ENCODE measurements at regions not wholly inside any gene's neighbourhood (a gene's known extent, or its start where the extent isn't known, plus 50 kb on each side); places are given as distances from the start of the nearest gene placed in this dataset.

DNA sequence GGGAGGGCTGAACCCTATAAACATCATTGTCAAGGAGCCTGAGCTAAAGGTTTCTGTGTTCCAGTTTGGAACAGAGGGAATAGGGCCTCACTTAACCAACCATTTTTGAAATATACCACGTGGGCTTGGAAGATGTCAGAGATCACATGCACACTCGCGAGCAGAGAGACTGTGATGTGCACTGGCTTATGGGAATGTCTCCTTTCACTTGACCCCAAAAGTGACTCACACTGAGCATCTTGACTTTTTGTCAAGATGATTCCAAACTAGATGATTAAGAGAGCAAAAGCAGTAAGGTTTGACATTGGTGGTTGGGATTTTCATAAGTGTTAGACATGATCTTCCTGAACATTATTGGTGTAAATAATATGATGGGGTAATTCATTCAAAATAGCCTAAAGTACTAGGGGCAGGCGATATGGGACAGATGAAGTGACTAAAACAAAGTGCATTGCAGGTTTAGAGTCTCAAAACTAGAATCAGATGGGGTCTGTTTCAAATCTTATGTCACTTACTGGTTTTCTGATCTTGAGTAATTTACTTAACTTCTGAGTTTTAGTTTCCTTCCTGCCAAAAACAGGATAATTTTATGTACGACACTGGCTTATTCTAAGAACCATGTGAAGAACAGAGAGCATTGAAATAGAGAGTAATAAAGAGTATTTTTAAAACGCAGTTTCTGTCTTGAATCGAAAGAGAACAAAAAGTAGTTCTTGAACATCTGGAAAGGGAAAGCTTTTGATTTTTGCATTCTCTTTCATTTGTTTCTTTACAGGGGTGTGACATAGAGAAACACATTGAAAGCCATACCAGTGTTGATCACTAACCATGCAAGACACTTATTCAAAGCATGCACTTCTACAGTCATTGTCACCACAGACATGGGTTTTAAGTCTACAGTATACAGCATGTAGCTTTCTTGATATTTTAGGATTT, 383.0 kb downstream of the DIRAS2 start:
- no peak overlapping the region for H3K4me3 ChIP-seq (ENCODE audit: low read depth, low read length)

DNA sequence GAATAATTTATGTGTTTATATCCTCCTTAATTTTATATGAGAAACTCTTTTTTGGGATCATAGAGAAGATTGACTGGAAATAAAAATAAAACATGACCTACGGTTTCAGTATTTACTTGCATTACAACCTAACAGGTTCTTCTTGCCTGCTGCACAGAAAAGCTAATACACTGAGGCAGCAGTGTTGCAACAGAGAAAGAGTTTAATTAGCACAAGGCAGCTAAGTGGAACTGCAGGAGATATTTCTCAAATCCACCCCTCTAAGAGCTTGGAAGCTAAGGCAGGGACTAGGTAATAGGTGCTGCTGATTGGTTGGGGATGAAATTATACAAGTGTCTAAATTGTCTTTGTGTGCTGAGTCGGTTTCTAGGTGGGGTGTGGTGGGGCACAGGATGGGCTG, 380.9 kb downstream of the DIRAS2 start:
- no peak overlapping the region for H3K4me3 ChIP-seq (ENCODE audit: low read depth, low read length)

DNA sequence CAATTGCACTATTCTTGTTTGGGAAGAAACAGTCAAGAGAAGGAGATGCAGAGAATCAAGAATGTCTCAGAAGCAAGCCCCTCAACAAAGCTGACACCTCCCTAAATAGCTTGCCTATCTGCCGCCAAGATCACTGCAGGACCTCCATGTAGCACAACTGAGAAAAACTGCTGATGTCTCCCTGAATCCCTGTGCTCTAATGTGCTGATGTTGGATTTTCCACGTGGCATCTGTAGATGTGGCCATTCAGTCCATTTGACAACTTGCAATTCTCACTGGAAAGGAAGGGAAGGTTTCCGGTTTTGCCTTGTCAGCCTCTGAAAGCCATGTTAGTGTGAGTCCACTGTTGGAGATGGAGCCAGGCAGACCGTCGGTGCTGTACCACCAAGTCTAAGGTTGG, 374.0 kb downstream of the DIRAS2 start:
- H3K4me3 ChIP-seq (ENCODE audit: low read depth, low read length) = no peak overlapping the region

DNA sequence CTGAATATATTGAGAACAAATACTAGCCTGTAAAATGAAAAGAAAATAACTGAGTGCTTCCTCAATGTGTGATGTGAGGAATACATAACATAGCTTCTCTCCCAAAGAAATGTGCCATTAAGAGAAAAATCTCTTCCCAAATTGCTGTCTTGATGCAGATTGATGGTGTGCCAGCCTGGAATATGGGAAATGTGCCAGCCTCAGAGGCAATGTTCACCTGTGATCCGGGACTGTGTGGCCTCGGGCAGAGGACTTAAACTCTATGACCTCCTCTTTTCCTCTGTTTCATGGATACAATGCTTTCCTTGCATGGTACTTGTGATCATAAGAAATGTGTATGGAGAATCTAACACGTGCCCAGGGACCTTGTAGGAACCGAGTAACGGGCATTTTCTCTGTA, 370.9 kb downstream of the DIRAS2 start:
- no peak overlapping the region for H3K4me3 ChIP-seq (ENCODE audit: low read depth, low read length)

DNA sequence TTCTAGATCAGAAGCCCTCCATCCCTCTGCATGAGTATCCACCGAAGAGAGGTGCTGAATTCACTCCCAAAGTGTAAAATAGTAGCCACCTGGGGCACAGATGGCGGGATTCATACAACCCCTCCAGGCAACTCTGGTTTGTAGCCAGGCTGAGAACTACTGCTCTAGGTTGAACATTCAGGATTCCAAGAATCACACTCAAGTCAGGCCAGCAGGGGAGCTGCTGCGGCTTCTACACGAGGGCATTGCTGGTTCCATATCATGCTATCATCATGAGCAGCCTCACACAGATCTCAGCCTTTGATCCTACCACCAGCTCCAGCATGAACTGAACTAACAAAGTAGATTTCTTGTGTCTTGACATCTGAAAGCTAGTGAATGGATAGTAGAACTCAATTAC, 367.9 kb downstream of the DIRAS2 start:
- no peak overlapping the region for H3K4me3 ChIP-seq (ENCODE audit: low read depth, low read length)

DNA sequence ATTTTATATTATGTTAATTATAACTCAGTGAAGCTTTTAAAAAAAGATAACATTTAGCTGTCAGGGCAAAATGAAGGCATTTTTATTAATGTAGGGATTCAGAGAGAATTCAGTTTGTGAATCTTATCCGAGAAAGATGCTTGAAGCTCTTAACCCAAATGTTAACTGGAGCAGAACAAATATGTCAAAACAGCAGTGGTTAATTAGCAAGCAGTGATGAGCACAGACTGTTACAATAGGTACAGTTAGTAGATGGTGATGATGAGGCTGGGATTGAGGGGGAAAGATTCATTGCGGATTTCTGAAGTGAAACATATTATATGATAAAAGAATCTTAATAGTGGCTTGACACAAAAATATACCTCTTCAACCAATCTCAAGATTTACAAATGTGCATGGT, 356.7 kb downstream of the DIRAS2 start:
- no peak overlapping the region for H3K4me3 ChIP-seq (ENCODE audit: low read depth, low read length)

DNA sequence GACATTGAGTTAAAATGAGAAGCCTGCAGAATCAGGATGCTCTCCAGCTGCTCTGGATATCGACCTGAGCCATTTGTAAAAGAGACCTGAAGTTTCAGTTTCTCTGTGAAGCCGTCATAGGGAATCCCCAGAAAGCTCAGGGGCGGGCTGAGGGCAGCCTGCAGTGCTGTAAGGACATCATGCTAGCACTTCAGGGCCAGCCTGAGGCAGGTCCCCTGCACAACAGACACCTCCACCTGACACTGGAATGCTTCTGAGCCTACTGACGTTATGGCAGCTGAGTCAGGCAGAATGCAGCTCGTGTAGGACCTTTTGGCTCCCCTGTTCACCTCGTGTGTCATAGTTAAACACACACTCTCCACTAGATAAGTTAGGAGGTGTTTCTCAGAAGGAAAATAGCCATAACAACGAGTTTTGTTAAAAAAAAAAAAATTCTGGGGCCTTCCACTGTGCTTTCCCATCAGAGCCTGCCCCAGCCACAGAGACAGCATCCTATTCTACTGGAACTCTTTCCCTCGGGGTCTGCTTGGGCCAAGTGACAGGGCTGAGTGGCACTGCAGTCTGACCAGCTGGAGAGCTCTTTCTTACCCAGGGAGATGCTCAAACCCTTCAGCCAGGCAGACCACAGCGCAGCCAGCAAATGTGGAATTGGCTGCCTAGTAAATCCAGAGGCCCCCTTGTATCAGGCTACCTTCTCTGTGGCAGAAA, 354.9 kb downstream of the DIRAS2 start:
- H3K4me3 ChIP-seq (ENCODE audit: low read depth, low read length) = no peak overlapping the region

DNA sequence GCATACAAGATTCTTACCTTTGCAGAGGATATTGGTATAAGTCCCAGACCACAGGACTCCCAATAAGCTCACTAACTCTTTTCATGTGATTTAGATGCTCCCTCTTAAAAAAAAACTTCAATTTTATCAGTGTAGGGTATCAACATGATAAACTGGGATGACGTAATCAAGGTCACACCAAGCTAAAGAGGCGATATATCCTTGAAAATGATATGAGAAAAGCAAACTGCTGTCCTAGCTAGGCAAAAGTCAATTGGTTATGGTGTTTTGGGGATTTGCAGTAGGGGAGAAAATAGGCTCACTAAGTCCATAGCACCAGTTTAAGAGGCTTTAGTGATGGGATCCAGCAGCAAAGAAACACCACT, 354.4 kb downstream of the DIRAS2 start:
- H3K4me3 ChIP-seq (ENCODE audit: low read depth, low read length) = no peak overlapping the region

DNA sequence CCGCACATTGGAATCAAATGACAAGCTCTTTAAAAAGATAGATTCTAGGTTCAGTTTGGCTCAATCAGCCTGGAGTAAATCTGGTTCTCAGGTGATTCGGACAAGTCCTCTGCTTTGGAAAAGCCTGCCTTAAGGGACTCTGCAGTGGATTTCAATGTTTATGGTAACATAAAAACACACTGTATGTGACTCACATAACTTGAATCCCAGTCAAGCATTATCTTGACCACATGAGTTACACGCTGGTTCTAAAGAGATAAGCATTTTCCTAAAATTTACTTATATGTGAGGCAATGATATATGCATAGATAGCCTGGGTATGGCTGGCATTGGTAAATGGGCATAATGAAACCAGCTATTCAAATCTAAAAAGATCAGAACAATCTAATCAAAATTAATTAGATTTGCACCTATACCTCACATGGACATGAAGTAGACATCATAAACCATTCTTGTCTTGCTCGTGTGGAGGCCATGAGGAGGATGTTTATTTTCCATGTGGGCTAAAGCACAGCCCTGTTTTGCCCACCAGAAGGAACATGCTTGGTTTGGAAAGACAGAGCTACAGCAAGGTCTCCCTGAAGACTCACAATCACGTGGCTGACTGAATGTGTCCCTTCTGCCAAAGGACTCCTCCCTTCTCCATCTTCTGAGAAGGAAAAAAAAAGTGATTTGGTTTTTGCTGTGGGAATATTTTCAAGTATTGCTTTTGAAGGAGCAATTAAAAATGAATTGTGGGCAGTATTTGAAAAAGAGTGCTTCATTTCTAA, 351.7 kb downstream of the DIRAS2 start:
- H3K4me3 ChIP-seq (ENCODE audit: low read depth, low read length) = no peak overlapping the region

DNA sequence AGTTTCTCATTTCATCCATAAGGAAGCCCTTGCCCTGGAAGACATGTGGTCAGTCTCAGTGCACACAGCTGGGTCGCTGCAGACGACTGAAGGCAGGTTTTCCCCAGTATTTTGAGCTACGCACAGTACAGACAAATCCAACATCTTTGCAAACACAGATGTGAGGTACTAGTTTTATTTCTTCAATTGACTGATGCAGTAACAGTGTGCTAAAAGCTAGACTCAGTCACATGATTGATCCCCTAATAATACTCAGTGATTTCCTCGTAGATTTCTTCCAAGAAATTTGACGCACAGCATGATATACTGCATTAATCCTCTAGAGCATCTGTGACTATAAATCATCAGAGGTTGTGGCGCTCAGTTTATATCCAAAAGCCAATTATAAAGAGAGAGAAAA, 346.1 kb downstream of the DIRAS2 start:
- no peak overlapping the region for H3K4me3 ChIP-seq (ENCODE audit: low read depth, low read length)

DNA sequence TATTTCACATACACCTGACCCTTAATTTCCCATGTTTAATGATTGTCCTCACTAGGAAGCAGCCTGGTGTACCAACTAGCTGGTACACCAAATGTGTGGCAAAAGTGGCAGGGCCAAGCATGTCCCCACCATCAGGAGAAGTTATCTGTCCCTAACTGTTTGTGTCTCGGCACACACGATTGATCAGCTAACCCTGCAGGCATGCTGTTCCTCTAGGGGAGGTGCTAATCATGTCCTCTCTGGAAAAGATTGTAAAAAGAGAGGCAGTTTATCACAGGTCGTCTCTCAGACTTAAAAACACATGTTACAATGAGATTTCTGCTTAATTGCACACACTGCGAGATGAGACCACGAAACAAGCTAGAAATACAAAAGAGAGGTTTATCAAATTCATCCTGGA, 342.7 kb downstream of the DIRAS2 start:
- H3K4me3 ChIP-seq (ENCODE audit: low read depth, low read length) = no peak overlapping the region

DNA sequence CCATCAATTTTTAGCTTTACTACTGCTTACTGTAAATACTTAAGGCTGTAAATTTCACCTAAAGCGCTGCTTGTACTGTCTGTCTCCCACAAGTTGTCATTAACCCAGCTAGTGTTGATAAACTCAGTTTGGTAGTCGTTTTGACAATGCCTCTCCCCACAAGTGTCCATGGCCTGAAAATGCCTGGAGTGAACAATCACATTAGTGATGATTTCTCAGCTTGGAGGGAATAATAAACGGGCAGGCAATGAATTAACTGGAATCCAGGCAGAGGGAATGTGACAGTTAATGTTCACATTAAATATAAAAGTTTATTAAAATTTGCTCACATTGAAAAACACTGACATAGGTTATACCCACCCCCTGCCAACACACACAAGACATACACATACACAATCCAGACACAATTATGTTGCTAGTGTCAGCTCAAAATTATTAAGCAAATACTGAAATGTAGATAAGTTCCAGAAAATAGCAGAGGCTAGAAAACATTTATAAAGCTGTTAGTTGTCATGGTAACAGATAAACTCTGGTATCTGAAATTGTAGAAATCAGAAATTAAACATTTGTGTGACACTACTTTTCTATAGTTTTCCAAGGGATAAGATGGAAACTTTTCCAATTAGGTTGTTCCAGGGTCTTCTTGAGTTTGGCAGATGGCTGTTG, 341.9 kb downstream of the DIRAS2 start:
- no peak overlapping the region for H3K4me3 ChIP-seq (ENCODE audit: low read depth, low read length)

DNA sequence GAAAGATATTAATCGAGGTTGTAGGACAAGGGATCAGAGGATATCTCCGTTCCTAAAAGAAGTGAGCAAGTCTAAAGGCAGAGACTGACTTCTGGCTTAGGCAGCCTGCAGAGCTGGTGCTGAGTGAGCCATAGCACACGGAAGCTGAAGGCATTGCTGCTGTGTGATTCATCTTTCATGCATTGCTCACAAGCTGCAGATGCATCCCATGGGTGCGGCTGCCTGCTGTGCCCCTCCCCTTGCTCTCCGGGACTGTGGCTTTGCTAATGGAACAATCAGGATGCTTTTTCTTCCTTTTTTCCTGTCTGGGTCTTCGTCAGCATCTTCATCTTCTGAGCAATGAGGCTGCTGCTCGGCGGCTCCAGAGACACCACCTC, 341.4 kb downstream of the DIRAS2 start:
- H3K4me3 ChIP-seq (ENCODE audit: low read depth, low read length) = no peak overlapping the region

DNA sequence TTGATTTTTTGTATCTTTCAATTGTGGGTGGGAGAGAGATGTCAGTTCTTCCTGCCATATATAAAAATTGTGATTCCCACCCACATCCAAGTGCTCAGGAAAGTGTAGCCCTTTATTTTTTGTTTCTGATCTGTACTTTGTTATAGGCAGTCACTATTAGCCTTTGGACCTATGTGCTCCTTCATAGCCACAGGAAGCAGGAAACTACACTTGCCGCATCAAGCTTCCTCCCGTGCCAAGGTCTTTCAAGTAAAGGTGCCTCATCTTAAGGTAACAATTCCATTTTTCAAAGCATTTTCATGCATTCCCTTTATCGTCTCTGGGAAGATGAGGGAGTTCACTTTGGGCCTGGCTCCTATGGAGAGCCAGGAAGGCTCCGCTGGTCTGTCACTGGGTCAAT, 339.0 kb downstream of the DIRAS2 start:
- H3K4me3 ChIP-seq (ENCODE audit: low read depth, low read length) = no peak overlapping the region

DNA sequence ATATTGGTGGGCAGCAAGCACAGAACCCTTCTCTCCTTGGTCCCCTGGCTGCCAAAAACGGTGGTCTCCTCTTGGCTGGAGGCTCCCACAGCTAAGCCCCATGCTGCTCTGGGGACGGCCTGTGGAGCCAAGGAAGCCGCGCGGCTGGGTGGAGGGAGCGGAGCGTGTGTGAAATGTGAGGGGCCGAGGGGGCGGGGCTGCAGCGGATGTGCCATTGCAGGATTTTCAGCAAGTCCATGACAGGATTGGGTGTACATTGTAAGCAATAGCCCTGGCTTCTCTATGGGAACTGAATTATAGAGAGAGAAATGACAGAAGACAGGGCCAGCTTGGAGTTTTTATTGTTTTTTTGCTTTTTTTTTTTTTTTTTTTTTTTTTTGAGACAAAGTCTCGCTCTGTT, 336.5 kb downstream of the DIRAS2 start:
- no peak overlapping the region for H3K4me3 ChIP-seq (ENCODE audit: low read depth, low read length)

DNA sequence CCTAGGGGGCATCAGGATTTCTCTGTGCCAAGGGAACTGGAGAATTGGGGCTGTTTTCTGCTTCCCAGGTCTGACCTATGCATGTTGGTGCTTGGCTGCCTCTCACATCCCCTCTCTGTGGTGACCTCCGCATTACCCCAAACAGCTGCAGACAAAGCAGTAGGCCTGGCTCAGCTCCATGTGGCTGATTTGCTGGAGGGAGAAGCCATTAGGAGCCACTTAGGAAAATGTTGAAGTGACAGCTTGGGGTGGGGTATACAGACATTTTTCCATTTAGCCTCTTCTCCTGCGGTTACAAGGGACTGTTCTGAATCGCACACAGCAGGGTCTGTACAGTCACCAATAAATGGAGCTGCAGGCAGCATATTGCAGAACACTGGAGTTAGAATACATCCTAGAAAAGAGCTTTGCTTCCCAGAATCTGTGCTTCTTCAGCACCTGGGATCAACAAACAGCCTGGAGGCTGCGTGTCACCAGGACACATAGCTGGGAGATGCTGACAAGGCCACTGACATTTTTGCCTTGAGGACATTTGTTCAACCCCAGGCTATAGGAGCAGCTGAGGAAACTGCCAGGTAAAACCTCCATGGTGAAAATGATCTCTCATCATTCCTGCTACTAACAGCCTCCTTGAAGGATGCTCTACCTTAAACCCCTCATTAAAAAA, 335.3 kb downstream of the DIRAS2 start:
- H3K4me3 ChIP-seq (ENCODE audit: low read depth, low read length) = no peak overlapping the region

DNA sequence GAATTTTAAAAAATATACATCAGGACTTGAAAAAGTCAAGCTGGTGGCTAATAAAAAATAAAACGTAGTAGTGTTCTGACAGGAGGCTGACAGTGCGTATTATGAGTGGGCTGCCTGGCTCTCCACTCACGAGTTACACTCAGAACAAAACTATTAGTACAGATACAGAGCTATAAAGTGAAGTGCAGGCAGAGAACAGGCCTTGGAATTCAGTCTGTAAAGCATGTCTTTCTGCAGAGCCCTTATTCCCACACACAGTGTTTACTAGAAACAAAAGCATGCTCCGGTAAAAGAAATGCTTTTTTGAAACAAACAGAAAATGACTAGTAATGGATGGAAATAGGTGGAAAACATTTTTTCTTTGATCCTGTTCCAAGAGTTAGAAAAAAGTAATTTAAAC, 334.7 kb downstream of the DIRAS2 start:
- H3K4me3 ChIP-seq (ENCODE audit: low read depth, low read length) = no peak overlapping the region

DNA sequence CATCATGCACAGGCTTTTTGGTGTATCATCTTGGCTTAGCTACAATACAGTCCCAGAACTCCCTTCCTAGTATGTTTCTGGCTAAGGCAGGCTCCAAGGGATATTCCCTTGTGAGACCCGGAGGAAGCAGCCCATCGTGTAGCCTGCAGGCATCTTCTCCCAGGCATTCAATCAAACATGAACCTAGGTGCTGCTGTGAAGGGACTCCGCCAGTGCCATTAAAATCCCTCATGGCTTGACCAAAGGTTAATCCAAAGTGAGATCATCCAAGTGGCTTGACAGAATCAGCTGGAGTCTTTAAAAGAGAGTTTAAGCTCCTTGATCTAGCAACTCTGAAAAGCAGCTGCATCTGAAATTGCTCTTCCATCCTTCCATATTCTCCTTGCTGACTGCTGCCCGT, 333.9 kb downstream of the DIRAS2 start:
- no peak overlapping the region for H3K4me3 ChIP-seq (ENCODE audit: low read depth, low read length)

DNA sequence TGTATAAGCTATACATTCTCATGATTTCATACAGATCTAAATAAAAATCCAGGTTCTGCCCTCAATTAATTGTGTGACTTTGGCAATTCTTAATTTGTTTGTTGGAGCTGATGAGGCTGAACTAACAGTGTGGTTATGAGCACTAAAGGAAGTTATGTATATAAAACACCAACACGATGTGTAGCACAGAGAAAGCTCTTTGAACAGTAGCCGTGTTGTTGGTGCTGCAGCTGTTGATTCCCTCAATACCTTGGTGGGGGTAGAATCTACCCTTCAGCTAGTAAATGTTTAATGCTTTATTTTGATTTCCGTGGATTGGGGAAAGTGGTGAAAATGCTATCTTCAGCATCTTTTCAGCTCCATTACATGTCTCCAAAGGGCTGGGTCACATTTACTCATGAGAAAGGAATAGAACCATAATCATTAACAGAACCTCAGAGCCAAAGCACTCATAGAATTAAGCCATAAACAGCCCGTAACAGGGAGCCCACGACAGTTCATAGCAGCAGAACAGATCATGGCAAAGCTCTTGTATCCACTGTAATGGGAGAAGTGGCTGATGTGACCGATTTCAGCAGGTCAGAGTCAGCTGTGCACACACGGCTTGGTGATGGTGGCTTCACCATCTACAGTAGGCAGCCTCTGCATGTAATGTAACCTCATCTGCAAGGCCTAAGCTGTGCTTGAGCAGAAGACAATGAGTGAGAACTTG, 332.7 kb downstream of the DIRAS2 start:
- no peak overlapping the region for H3K4me3 ChIP-seq (ENCODE audit: low read depth, low read length)

DNA sequence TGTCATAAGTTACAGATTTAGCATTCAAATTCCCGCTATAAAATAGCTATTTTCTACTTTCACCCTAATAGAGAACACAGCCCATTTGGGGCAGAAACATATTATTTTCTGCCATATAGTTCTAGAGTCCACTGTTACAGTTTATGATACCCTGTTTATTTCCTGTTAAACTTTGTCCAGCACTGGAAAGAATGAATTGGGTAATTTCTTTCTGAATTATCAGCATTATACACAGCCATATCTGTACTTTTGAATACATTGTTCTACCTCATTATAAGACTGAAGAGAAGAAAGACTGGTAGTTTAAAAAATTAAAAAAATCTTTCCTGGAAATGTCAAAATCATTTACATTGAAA, 332.1 kb downstream of the DIRAS2 start:
- no peak overlapping the region for H3K4me3 ChIP-seq (ENCODE audit: low read depth, low read length)
